Astrocyte of the cerebellum (primary cell): ENCODE measurements at regions not wholly inside any gene's neighbourhood (a gene's known extent, or its start where the extent isn't known, plus 50 kb on each side); places are given as distances from the start of the nearest gene placed in this dataset.
"Not testable (repeated sequence)": the region's sequence is repeated elsewhere in the genome, so short reads cannot be mapped to it uniquely, and the experiment has no call there.

Experiments
- DNase-seq: peaks from one replicate; pipeline ENCODE4 v3.0.0-alpha.2; 2011; ENCODE audit warnings: low read depth
- H3K4me3 ChIP-seq: 2 replicates; pipeline ENCODE4 v1.5.1; 2011; ENCODE audit warnings: mild to moderate bottlenecking, low read depth, low read length, moderate library complexity
- in situ Hi-C: cut with HindIII; loops from 2 replicates; pipeline ENCODE4 v1.10.0; 2017; ENCODE audit warnings: low sequenced_read_pairs
- TF ChIP-seq, protein P1 (sequence below): IDR thresholded peaks from 2 replicates; pipeline ENCODE4 v1.5.1; 2012; ENCODE audit warnings: low read length, low read depth, moderate library complexity, mild to moderate bottlenecking; ENCODE audit errors: missing control alignments

DNA sequence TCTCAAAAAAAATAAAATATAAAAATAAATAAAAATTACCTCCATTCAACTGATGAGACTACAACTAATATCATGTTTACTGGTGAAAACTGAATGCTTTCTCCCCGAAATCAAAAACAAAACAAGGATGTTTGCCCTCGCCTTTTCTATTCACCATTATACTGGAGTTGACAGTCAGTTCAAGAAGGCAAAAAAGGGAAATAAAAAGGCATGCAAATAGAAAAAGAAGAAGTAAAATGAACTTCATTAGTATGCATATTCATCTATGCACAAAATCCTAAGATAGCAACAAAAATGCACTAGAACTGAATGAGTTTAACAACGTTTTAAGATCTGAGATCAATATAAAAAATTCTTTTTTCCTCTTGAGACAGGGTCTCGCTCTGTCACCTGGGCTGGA, 72.7 kb upstream of the FAM174B start:
- H3K4me3 ChIP-seq = no peak overlapping the region
- TF ChIP-seq, protein P1, sequence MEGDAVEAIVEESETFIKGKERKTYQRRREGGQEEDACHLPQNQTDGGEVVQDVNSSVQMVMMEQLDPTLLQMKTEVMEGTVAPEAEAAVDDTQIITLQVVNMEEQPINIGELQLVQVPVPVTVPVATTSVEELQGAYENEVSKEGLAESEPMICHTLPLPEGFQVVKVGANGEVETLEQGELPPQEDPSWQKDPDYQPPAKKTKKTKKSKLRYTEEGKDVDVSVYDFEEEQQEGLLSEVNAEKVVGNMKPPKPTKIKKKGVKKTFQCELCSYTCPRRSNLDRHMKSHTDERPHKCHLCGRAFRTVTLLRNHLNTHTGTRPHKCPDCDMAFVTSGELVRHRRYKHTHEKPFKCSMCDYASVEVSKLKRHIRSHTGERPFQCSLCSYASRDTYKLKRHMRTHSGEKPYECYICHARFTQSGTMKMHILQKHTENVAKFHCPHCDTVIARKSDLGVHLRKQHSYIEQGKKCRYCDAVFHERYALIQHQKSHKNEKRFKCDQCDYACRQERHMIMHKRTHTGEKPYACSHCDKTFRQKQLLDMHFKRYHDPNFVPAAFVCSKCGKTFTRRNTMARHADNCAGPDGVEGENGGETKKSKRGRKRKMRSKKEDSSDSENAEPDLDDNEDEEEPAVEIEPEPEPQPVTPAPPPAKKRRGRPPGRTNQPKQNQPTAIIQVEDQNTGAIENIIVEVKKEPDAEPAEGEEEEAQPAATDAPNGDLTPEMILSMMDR = no peak
- in situ Hi-C loops = no loop called here
- no peak for DNase-seq

GRCh38 chr15:92733090-92733933, 77.7 kb upstream of the FAM174B start:
- H3K4me3 ChIP-seq = peak overlapping the region; percentile 24

GRCh38 chr15:92733934-92734521, 78.5 kb upstream of the FAM174B start:
- H3K4me3 ChIP-seq = peak overlapping the region; percentile 24
- TF ChIP-seq, protein P1 = no peak
- in situ Hi-C loops = no loop called here
- no peak for DNase-seq

More at GRCh38 chr15:92733090-92733933, 77.7 kb upstream of the FAM174B start:
- no peak for DNase-seq
- TF ChIP-seq, protein P1 = no peak
- in situ Hi-C loops = no loop called here

DNA sequence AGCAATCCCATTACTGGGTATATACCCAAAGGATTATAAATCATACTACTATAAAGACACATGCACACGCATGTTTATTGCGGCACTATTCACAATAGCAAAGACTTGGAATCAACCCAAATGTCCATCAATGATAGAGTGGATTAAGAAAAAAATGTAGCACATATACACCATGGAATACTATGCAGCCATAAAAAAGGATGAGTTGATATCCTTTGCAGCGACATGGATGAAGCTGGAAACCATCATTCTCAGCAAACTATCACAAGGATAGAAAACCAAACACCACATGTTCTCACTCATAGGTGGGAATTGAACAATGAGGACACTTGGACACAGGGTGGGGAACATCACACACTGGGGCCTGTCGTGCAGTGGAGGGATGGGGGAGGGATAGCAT, 83.7 kb upstream of the FAM174B start:
- DNase-seq, H3K4me3 ChIP-seq, in situ Hi-C loops: not testable (repeated sequence)

GRCh38 chr15:92745845-92746271, 90.3 kb upstream of the FAM174B start:
- TF ChIP-seq, protein P1 = no peak
- no peak for DNase-seq
- H3K4me3 ChIP-seq = no peak overlapping the region
- in situ Hi-C loops = no loop called here

- TF ChIP-seq, protein P1 = no peak
- DNase-seq = no peak
- in situ Hi-C loops = no loop called here
- H3K4me3 ChIP-seq = no peak overlapping the region
Measured at GRCh38 chr15:92747047-92747446, 91.5 kb upstream of the FAM174B start.

DNA sequence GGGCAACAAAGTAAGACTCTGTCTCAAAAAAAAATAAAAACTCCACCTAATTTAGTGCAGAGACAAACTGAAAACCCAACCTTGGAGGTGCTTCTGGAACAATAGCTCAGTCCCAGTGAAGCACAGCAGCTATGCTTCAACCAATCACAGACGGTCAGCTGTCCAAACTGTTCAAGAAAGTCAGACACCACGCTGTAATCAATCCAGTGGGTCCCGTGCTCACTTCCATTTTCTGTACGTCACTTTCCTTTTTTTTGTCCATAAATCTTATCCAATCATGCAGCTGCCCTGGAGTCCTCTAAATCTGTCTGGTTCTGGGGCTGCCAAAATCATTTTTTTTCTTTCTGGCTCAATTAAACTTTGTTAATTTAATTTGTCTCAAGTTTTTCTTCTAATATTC, 93.6 kb upstream of the FAM174B start:
- H3K4me3 ChIP-seq = no peak overlapping the region
- in situ Hi-C loops = no loop called here
- no peak for DNase-seq
- TF ChIP-seq, protein P1 = no peak
